ENCODE measurements at regions not wholly inside any gene's neighbourhood (a gene's known extent, or its start where the extent isn't known, plus 50 kb on each side); places are given as distances from the start of the nearest gene placed in this dataset.

DNA sequence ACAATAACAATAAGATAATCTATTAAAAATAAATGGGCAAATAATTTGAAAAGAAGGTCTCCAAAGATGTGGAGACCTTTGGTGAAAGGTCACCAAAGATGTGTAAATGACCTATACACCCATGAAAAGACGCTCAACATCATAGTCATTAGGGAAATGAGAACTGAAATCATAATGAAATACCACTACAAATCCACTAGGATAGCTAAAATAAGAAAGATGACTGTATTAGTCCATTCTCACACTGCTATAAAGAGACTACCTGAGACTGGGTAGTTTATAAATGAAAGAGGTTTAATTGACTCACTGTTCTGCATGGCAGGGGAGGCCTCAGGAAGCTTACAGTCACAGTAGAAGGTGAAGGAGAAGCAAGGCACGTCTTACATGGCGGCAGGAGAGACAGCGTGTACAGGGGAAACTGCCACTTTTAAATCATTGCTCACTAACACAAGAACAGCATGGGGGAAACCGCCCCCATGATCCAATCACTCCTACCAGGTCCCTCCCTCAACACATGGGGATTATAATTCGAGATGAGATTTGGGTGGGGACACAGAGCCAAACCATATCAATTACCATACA lies 339.6 kb downstream of the ENC1 start:
- TF ChIP-seq, protein P1, sequence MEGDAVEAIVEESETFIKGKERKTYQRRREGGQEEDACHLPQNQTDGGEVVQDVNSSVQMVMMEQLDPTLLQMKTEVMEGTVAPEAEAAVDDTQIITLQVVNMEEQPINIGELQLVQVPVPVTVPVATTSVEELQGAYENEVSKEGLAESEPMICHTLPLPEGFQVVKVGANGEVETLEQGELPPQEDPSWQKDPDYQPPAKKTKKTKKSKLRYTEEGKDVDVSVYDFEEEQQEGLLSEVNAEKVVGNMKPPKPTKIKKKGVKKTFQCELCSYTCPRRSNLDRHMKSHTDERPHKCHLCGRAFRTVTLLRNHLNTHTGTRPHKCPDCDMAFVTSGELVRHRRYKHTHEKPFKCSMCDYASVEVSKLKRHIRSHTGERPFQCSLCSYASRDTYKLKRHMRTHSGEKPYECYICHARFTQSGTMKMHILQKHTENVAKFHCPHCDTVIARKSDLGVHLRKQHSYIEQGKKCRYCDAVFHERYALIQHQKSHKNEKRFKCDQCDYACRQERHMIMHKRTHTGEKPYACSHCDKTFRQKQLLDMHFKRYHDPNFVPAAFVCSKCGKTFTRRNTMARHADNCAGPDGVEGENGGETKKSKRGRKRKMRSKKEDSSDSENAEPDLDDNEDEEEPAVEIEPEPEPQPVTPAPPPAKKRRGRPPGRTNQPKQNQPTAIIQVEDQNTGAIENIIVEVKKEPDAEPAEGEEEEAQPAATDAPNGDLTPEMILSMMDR (IDR thresholded peaks at IDR 0.05; ENCODE audit: low read depth, low read length) = no peak
- no peak for DNase-seq (ENCODE audit: extremely low read depth, low read depth)

GRCh38 chr5:74299833-74300232 lies 340.7 kb downstream of the ENC1 start:
- TF ChIP-seq, protein P1 (IDR thresholded peaks at IDR 0.05; ENCODE audit: low read depth, low read length) = no peak
- DNase-seq (ENCODE audit: extremely low read depth, low read depth) = no peak

- TF ChIP-seq, protein P1 (IDR thresholded peaks at IDR 0.05; ENCODE audit: low read depth, low read length) = no peak
- DNase-seq (ENCODE audit: extremely low read depth, low read depth) = no peak
These were observed 343.7 kb downstream of the ENC1 start for GRCh38 chr5:74296685-74297408.

- TF ChIP-seq, protein P1 (IDR thresholded peaks at IDR 0.05; ENCODE audit: low read depth, low read length) = no peak
- DNase-seq (ENCODE audit: extremely low read depth, low read depth) = no peak
These were observed 344.9 kb downstream of the ENC1 start for GRCh38 chr5:74295676-74296075.

- TF ChIP-seq, protein P1 (IDR thresholded peaks at IDR 0.05; ENCODE audit: low read depth, low read length) = no peak
- no peak for DNase-seq (ENCODE audit: extremely low read depth, low read depth)
These were observed 345.4 kb downstream of the ENC1 start for GRCh38 chr5:74295141-74295540.

DNA sequence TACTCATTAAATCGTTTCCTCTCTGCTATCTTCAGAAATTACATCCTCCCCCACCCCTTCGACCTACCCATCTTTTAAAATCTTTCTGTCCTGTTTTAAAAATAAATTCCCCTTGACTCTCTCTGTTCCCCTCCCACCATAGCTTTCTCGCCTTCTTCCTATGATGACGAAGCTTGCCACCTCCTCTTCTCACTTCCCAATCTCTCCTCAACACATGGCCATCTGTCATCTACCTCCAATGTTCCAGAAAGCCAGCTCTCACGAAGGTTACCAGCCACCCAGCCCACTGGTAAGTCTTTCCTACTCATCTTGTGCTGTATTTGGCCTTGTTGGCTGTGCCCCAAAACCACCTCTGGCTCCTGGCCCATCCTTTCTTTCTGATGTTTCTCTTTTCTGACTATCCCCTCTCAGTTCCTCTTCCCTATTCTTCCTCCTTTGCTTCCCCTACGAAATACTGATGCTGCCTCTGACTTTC lies 346.3 kb downstream of the ENC1 start:
- TF ChIP-seq, protein P1 (IDR thresholded peaks at IDR 0.05; ENCODE audit: low read depth, low read length) = no peak
- no peak for DNase-seq (ENCODE audit: extremely low read depth, low read depth)

DNA sequence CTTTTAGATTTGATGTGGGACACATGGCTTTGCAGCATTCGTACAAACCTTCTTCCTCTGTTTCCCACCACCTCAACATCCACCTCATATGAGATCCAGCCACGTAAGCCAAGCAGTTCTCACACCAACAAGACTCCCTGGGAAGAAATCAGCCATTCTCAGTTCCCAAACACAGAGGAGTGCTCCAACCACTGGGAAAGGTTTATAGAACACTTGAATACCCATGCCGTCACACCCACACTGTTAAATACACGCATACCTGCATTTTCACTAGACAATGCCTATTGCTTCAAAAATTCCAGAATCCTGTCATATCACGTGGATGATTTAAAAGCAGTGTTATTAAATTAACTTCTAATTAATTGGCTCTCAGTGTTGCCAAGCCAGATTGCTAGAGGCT lies 347.3 kb downstream of the ENC1 start:
- TF ChIP-seq, protein P1 (IDR thresholded peaks at IDR 0.05; ENCODE audit: low read depth, low read length) = no peak
- no peak for DNase-seq (ENCODE audit: extremely low read depth, low read depth)

All from AG09319 (cell line).